ENCODE measurements at regions not wholly inside any gene's neighbourhood (a gene's known extent, or its start where the extent isn't known, plus 50 kb on each side); places are given as distances from the start of the nearest gene placed in this dataset.
"Not testable (repeated sequence)": the region's sequence is repeated elsewhere in the genome, so short reads cannot be mapped to it uniquely, and the experiment has no call there.

DNA sequence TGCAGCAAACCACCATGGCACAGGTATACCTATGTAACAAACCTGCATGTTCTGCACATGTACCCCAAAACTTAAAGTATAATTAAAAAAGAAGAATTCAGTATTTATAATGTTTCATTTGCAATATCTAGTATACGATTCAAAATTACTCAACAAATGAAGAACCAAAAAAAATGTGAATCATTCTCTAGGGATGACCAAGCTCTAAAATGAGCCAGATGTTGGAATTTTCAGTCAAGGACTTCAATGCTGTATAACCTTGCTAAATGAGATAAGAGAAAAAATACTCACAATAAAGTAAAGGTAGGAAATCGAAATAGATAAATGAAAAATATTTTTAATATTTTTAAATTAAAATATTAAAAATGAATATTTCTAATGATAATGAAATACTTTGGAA, 108.7 kb upstream of the ADRA1B start:
- Histone ChIP-seq H3K4me3 (ENCODE audit: low read depth in 1 of 3, low read length in 3 of 3) (no peak overlapping the region), H3K27me3 (ENCODE audit: control insufficient read depth in 4 of 4, insufficient read depth in 4 of 4, low read length in 3 of 4) (no peaks in the 10 kb centered on the region), H3K36me3 (ENCODE audit: control insufficient read depth in 4 of 4, insufficient read depth in 3 of 4, low read depth in 1 of 4, low read length in 3 of 4) (no peaks in the 10 kb centered on the region), H3K4me1 (ENCODE audit: control insufficient read depth in 4 of 4, insufficient read depth in 4 of 4, low read length in 3 of 4) (no peaks in the 10 kb centered on the region), H3K9me3 (ENCODE audit: control insufficient read depth in 4 of 4, low read length in 3 of 4) (no peaks in the 10 kb centered on the region), H3K9ac (ENCODE audit: low read depth in 1 of 2, low read length in 2 of 2) (no peak overlapping the region), H3K27ac (ENCODE audit: low read depth in 1 of 2, low read length in 2 of 2) (no peak overlapping the region)
- WGBS: 66% methylated on average over 2 of the region's 2 CpGs
- DNase-seq (ENCODE audit: low spot score): no peak
- no peak for TF ChIP-seq GABPA (IDR thresholded peaks at IDR 0.05 in 1 of 2, conservative IDR thresholded peaks at IDR 0.05 in 1 of 2)
- TF ChIP-seq YY1 (IDR thresholded peaks at IDR 0.05): no peak
- TF ChIP-seq ATF3 (IDR thresholded peaks at IDR 0.05): no peak
- TF ChIP-seq HNF4G (IDR thresholded peaks at IDR 0.05): no peak

- 85% methylated on average over 2 of the region's 2 CpGs for WGBS
- H3K27me3 ChIP-seq (ENCODE audit: control insufficient read depth in 4 of 4, insufficient read depth in 4 of 4, low read length in 3 of 4): no peaks in the 10 kb centered on the region
- no peaks in the 10 kb centered on the region for H3K36me3 ChIP-seq (ENCODE audit: control insufficient read depth in 4 of 4, insufficient read depth in 3 of 4, low read depth in 1 of 4, low read length in 3 of 4)
- H3K27ac ChIP-seq (ENCODE audit: low read depth in 1 of 2, low read length in 2 of 2): no peak overlapping the region
- DNase-seq (ENCODE audit: low spot score): no peak
- no peaks in the 10 kb centered on the region for H3K9me3 ChIP-seq (ENCODE audit: control insufficient read depth in 4 of 4, low read length in 3 of 4)
- TF ChIP-seq RXRA (IDR thresholded peaks at IDR 0.05) (no peak), HNF4G (IDR thresholded peaks at IDR 0.05) (no peak), RAD21 (IDR thresholded peaks at IDR 0.05) (no peak), HNF4A (conservative IDR thresholded peaks at IDR 0.05) (no peak), JUND (IDR thresholded peaks at IDR 0.05) (no peak), MAX (IDR thresholded peaks at IDR 0.05) (no peak), YY1 (IDR thresholded peaks at IDR 0.05) (no peak), ATF3 (IDR thresholded peaks at IDR 0.05) (no peak), EGR1 (IDR thresholded peaks at IDR 0.05; ENCODE audit: low read depth in 2 of 2) (no peak), TAF1 (conservative IDR thresholded peaks at IDR 0.05) (no peak), SP1 (IDR thresholded peaks at IDR 0.05) (no peak), FOXA1 (IDR thresholded peaks at IDR 0.05) (no peak), GABPA (IDR thresholded peaks at IDR 0.05 in 1 of 2, conservative IDR thresholded peaks at IDR 0.05 in 1 of 2) (no peak), NR2F2 (IDR thresholded peaks at IDR 0.05) (no peak), FOXA2 (IDR thresholded peaks at IDR 0.05) (no peak)
- TF ChIP-seq, protein P1, sequence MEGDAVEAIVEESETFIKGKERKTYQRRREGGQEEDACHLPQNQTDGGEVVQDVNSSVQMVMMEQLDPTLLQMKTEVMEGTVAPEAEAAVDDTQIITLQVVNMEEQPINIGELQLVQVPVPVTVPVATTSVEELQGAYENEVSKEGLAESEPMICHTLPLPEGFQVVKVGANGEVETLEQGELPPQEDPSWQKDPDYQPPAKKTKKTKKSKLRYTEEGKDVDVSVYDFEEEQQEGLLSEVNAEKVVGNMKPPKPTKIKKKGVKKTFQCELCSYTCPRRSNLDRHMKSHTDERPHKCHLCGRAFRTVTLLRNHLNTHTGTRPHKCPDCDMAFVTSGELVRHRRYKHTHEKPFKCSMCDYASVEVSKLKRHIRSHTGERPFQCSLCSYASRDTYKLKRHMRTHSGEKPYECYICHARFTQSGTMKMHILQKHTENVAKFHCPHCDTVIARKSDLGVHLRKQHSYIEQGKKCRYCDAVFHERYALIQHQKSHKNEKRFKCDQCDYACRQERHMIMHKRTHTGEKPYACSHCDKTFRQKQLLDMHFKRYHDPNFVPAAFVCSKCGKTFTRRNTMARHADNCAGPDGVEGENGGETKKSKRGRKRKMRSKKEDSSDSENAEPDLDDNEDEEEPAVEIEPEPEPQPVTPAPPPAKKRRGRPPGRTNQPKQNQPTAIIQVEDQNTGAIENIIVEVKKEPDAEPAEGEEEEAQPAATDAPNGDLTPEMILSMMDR (IDR thresholded peaks at IDR 0.05; ENCODE audit: low read depth, low read length, missing input control): no peak
- TF ChIP-seq, protein P2, sequence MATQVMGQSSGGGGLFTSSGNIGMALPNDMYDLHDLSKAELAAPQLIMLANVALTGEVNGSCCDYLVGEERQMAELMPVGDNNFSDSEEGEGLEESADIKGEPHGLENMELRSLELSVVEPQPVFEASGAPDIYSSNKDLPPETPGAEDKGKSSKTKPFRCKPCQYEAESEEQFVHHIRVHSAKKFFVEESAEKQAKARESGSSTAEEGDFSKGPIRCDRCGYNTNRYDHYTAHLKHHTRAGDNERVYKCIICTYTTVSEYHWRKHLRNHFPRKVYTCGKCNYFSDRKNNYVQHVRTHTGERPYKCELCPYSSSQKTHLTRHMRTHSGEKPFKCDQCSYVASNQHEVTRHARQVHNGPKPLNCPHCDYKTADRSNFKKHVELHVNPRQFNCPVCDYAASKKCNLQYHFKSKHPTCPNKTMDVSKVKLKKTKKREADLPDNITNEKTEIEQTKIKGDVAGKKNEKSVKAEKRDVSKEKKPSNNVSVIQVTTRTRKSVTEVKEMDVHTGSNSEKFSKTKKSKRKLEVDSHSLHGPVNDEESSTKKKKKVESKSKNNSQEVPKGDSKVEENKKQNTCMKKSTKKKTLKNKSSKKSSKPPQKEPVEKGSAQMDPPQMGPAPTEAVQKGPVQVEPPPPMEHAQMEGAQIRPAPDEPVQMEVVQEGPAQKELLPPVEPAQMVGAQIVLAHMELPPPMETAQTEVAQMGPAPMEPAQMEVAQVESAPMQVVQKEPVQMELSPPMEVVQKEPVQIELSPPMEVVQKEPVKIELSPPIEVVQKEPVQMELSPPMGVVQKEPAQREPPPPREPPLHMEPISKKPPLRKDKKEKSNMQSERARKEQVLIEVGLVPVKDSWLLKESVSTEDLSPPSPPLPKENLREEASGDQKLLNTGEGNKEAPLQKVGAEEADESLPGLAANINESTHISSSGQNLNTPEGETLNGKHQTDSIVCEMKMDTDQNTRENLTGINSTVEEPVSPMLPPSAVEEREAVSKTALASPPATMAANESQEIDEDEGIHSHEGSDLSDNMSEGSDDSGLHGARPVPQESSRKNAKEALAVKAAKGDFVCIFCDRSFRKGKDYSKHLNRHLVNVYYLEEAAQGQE (IDR thresholded peaks at IDR 0.05): no peak
- TF ChIP-seq, protein P3, sequence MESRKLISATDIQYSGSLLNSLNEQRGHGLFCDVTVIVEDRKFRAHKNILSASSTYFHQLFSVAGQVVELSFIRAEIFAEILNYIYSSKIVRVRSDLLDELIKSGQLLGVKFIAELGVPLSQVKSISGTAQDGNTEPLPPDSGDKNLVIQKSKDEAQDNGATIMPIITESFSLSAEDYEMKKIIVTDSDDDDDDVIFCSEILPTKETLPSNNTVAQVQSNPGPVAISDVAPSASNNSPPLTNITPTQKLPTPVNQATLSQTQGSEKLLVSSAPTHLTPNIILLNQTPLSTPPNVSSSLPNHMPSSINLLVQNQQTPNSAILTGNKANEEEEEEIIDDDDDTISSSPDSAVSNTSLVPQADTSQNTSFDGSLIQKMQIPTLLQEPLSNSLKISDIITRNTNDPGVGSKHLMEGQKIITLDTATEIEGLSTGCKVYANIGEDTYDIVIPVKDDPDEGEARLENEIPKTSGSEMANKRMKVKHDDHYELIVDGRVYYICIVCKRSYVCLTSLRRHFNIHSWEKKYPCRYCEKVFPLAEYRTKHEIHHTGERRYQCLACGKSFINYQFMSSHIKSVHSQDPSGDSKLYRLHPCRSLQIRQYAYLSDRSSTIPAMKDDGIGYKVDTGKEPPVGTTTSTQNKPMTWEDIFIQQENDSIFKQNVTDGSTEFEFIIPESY (IDR thresholded peaks at IDR 0.05): no peak
- no peak overlapping the region for H3K9ac ChIP-seq (ENCODE audit: low read depth in 1 of 2, low read length in 2 of 2)
- no peaks in the 10 kb centered on the region for H3K4me1 ChIP-seq (ENCODE audit: control insufficient read depth in 4 of 4, insufficient read depth in 4 of 4, low read length in 3 of 4)
- H3K4me3 ChIP-seq (ENCODE audit: low read depth in 1 of 3, low read length in 3 of 3): no peak overlapping the region
These were observed 104.6 kb upstream of the ADRA1B start for GRCh38 chr5:159811712-159812111.

- H3K4me1 ChIP-seq (ENCODE audit: control insufficient read depth in 4 of 4, insufficient read depth in 4 of 4, low read length in 3 of 4); H3K9me3 ChIP-seq (ENCODE audit: control insufficient read depth in 4 of 4, low read length in 3 of 4); H3K27me3 ChIP-seq (ENCODE audit: control insufficient read depth in 4 of 4, insufficient read depth in 4 of 4, low read length in 3 of 4); DNase-seq (ENCODE audit: low spot score); H3K4me3 ChIP-seq (ENCODE audit: low read depth in 1 of 3, low read length in 3 of 3); H3K36me3 ChIP-seq (ENCODE audit: control insufficient read depth in 4 of 4, insufficient read depth in 3 of 4, low read depth in 1 of 4, low read length in 3 of 4); H3K27ac ChIP-seq (ENCODE audit: low read depth in 1 of 2, low read length in 2 of 2); H3K9ac ChIP-seq (ENCODE audit: low read depth in 1 of 2, low read length in 2 of 2): not testable (repeated sequence)
- WGBS: 91% methylated on average over 3 of the region's 3 CpGs
These were observed 103.5 kb upstream of the ADRA1B start for GRCh38 chr5:159812759-159813158.
